ENCODE measurements at regions not wholly inside any gene's neighbourhood (a gene's known extent, or its start where the extent isn't known, plus 50 kb on each side); places are given as distances from the start of the nearest gene placed in this dataset.

DNA sequence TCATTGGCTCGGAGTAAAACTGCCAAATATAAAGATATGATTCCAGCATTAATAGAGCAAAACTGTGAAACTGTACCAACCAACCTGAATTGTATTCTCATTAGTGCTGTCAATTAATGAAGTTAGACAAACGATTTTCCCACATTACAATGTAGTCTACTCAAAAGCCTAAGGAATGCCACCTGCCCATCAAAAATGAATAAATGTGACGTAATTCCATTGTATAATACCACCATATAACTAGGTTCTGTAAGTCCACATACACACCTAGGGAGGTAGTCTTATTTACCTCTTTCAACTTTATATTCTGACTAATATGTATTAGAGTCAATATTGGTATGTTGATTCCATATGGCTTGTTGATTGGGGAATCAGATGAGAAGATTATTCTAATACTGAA is 76.2 kb downstream of the FAM76B start:
- TF ChIP-seq SIN3A (IDR thresholded peaks at IDR 0.05; ENCODE audit: borderline replicate concordance, insufficient read depth, low read length) (no peak), POLR2AphosphoS5 (IDR thresholded peaks at IDR 0.05; ENCODE audit: low read depth, low read length) (no peak), TAF1 (IDR thresholded peaks at IDR 0.05; ENCODE audit: borderline replicate concordance, insufficient read depth, low read length) (no peak), FOXP2 (optimal IDR thresholded peaks at IDR 0.05; ENCODE audit: borderline replicate concordance, extremely low read depth, extremely low read length, insufficient read depth) (no peak)
- TF ChIP-seq, protein P1, sequence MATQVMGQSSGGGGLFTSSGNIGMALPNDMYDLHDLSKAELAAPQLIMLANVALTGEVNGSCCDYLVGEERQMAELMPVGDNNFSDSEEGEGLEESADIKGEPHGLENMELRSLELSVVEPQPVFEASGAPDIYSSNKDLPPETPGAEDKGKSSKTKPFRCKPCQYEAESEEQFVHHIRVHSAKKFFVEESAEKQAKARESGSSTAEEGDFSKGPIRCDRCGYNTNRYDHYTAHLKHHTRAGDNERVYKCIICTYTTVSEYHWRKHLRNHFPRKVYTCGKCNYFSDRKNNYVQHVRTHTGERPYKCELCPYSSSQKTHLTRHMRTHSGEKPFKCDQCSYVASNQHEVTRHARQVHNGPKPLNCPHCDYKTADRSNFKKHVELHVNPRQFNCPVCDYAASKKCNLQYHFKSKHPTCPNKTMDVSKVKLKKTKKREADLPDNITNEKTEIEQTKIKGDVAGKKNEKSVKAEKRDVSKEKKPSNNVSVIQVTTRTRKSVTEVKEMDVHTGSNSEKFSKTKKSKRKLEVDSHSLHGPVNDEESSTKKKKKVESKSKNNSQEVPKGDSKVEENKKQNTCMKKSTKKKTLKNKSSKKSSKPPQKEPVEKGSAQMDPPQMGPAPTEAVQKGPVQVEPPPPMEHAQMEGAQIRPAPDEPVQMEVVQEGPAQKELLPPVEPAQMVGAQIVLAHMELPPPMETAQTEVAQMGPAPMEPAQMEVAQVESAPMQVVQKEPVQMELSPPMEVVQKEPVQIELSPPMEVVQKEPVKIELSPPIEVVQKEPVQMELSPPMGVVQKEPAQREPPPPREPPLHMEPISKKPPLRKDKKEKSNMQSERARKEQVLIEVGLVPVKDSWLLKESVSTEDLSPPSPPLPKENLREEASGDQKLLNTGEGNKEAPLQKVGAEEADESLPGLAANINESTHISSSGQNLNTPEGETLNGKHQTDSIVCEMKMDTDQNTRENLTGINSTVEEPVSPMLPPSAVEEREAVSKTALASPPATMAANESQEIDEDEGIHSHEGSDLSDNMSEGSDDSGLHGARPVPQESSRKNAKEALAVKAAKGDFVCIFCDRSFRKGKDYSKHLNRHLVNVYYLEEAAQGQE (IDR thresholded peaks at IDR 0.05; ENCODE audit: insufficient read depth in 1 of 2, low read depth in 2 of 2, low read length in 2 of 2): no peak
